ENCODE measurements at regions not wholly inside any gene's neighbourhood (a gene's known extent, or its start where the extent isn't known, plus 50 kb on each side); places are given as distances from the start of the nearest gene placed in this dataset.

DNA sequence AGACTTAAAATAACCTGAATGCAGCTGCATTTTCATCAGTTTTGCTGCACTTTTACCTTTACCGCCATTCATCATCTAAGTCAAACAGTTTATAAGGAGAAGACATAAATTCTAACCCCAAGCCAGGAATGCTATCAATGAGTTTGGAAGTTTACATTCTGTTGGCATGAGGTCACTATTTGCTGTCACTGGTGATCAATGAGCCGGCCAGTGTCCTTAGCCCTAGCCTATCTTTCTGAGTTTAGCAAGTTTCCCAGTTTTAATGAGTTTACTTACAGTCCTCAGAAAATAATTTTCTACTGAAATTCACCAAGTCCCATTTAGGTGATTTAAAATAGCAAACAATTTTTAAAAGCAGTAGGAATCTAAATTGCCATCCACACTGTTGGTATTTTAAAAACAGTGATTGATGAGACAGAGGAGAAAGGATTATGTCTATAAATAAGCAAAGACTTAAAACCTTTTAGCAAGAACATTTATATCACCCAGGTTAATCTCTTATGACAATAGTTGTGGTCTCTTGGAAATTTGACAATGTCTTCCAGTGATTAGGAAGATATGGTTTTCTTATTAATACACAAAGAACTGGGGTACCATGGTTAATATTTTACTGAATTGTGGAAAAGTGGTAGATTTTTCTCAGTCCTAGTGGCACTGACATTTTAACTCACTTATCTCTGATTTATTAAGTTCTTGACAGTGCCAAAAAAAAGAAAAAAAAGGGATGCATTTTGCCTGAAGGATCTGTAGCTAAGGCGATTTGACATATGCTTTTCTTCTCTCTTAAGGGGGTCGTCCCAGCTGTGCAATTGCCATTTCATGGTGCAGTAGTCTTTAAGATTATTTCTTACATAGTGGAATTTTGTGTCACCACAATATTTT, 443.4 kb upstream of the ANKRD30A start:
- DNase-seq = peak; percentile 1

DNA sequence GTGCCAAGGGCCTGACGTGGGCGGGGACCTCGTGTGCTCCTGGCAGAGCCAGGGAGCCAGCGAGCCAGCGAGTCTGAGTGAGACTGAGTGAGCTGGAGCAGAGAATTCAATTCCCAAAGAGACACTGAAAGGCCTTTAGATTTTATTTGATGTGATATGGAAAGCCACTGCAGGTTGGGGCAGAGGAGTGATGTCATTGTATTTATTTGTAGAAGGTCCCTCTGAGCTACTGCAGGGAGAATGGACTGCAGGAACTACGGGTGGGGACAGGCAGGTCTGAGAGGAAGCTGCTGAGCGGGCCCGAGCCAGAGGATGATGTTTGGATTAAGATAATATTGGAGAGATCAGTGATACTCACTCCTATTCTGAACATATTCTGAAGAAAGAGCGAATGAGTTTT, 445.8 kb upstream of the ANKRD30A start:
- DNase-seq = no peak

DNA sequence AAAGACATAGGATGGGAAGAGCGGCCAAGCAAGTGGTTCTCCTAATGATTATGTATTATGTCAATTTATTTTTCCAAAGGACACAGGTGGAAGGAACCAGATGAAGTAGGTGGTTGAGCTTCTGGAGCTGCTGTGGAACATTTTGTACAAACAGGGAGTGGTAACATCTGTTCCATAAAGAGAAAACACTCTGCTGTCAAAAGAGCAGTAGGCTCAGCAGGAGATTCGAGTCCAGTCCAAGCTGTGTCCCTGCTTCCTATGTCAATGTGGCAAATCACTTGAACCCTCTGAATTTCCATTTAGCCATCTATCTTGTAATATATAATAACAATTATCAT, 448.0 kb upstream of the ANKRD30A start:
- DNase-seq = no peak

DNA sequence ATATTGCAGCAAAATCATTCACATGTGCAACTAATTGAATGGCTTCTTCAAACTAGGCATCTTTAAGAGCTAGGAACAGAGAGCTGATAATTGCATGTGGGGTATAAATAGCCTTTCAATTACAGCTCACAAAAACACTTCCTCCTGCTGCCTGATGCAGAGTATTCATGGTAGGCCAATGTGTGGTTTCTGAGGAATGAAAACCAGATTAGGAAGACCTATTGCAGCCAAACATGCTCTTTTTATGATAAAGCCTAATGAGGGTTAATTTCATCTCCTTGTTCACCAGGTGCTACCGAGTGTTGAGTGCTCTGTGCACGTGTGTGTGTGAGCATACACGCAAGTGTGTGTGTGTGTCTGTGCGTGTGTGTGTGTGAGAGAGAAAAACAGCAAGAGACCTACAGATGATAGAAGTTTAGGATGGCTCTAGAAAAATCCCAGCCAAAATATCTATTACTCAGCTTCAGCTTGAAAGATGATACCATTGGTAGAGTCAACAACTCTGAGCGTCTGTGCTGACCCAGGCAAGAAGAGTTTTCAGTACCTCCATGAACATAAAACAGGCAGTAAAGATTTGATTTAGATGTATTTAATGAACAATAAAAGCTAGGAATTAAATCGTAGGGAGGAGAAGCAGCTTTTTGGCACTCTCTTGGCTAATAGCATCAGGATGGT, 448.5 kb upstream of the ANKRD30A start:
- DNase-seq = no peak

DNA sequence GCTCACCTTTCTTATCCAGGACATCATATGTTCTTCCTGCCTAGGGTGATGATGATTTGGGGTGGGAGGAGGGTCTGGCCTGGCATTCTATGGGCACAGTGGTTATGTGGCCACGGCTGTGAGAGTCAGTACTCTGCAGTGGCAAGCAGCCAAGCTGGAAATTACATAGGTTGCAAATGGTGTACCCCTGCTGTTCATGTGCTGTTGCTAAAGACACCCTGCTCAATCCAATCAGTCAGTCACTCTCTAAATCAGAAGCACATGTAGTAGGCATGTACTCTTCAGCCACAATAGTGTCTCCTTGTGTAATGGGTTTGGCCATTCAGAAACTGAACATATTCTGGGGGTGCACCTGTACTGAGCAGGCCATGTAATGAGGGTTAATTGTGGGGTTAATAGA, 449.1 kb upstream of the ANKRD30A start:
- DNase-seq = no peak

DNA sequence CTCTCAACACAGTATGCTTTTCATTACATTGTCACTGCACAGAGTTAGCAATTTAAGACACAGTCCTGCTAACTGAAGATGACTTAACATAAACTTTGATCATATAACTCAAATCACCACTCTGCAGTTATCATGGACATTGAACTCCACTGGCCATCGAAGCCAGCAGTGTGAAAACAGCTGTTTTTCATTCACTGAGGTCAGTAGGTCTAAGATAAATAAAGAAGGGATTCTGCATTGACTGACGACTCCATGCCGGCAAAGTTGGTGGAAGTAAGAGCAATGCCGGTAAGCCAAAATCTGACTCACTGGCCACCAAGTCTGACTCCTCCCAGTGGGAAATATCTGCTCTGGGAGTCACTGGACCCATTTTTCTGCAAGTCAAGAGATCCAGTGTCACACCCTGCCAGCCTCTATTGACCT, 449.9 kb upstream of the ANKRD30A start:
- DNase-seq = no peak

DNA sequence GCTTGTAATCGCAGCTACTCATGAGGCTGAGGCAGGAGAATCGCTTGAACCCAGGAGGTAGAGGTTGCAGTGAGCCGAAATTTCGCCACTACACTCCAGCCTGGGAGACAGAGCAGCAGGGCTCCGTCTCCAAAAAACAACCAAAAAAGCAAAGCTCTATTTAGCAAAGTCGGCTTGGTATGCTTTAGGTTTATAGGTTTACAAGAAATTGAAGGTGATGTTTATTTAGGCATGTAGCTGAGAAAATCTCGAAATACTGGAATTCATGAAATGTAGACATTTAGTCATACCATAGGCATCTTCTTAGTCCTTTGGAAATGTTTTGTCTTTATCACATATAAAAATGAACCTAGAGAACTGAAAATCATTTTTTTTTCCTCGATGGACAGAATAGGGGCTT, 453.8 kb upstream of the ANKRD30A start:
- no peak for DNase-seq

DNA sequence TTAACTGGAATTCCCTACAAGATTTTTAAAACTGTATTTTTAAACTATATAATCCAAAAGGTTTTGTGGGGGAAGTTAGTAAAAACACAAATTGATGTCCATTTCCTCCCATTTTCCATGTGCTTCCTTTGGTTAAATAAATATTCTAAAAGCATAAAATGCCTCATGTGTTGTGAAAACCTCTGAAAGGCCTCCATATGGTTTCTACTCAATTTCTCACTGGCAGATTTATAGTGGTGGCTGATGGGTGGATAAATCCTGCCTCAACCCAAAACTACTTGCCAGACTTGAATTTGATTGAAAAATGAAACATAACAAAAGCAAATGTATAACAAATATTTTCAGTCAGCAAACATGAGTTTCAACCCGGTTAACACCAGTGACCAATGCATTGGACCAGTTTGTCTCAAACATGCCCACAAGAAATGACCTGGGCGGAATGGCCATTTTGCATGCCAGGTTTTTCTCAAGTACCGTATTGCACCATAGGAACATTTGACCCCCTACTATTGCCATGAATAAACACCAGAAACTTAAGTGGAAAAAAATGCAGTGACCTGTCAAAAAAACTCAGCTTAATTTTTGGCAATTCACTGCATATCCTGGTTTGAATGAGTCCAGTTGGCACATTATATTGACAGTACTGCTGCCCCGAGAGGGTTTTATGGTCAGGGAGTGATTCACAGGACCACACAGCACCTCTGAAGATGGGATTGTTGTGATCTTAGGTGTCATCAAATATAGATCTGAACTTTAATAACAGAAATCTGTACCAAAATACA, 454.6 kb upstream of the ANKRD30A start:
- DNase-seq = no peak

DNA sequence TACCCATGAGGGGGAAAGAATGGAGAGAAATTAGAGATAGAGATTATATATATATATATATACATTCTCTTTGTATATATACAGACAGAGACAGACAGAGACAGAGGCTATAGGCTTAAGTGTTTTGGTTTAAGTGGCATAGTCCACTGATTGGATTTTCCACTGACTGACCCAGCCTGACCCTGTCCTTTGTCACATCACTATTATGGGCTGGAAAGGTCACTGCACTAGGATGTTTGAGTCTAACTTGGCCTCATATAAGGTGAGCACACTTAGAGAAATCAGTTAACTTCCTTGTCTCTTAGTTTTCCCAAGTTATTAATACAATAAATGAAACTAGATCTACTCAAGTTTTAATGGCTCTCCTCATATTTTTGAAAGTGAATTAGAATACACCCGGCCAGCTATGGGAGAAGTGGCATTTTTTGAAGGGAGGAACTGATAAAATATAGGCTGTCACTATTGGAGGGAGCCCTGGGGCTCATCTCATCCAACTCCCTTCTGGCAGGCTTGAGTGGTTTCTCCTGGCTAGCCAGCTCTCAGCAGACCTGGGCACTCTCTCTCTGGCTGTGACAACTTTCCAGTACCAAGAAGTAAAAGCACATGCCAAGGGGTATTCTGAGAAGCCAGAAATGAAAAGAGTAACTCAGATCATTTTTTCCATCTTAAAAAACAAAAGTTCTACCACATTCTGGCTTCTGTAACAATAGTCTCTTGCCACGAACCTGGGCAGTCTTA, 455.6 kb upstream of the ANKRD30A start:
- no peak for DNase-seq

DNA sequence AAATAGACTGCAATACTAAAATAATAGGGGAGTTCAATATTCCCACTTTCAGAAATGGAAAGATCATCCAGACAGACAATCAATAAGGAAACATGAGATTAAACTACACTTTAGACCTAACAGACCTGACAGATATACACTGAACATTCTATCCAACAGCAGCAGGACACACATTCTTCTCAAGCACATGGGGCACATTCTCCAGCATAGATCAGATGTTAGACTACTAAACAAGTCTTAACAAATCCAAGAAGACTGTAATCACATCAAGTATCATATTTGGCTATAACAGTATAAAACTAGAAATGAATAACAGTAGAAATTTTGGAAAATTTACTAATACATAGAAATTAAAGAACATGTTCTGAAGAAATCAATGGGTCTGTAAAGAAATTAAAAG, 458.9 kb upstream of the ANKRD30A start:
- DNase-seq = no peak

DNA sequence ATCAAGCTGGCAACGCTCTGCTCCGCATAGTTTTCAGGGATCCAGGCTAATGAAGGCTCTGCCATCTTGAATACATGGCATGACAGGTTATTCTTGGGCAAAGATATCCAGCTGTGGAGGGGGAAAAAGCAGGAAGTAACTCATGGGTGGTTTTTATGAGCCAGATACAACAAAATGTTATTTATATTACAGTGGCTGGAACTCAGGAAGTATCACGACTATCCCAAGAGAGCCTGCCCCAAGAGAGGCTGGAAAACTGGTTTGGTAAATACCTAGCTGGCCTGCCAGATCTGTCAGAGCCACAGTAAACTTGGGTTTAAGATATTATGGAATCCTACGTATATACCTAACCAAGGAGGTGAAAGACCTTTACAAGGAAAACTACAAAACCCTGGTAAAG, 462.8 kb upstream of the ANKRD30A start:
- no peak for DNase-seq

DNA sequence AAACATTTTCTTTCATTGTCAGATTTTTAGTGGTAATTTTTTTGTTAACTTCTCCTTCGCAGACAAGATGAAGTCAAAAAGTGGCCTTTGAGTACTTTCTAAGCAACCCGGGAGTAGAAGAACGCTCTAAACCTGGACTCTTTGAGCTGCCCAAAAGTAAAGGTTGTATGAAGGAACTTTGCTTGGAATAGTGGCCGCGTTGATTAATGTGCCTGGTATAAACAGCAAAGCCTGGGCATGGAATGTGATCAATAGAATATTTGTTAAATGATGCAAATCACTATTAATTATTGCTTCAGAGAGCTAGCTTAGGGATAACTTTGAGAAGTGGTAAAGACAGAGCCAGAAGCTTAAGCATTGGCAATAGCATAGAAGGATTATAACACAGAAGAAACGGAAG, 475.1 kb upstream of the ANKRD30A start:
- DNase-seq = no peak

DNA sequence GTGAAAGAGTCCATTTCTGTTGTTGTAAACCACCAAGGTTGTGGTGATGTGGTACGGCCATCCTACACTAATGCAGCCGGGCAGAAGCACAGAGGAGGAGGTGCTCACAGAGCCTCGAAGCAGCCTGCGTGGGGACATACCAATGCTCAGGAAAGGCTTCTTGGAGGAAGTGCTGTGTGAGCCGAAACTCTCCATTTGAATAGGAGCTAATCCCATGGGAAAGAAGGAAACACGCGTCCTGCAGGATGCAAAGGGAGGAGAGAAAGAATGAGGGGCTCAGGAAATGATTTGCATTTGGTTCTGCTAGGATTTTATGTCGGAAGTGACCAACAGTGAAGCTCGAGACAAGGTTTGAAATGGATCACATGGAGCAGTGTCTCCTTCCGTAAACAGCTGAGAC, 477.9 kb upstream of the ANKRD30A start:
- no peak for DNase-seq

DNA sequence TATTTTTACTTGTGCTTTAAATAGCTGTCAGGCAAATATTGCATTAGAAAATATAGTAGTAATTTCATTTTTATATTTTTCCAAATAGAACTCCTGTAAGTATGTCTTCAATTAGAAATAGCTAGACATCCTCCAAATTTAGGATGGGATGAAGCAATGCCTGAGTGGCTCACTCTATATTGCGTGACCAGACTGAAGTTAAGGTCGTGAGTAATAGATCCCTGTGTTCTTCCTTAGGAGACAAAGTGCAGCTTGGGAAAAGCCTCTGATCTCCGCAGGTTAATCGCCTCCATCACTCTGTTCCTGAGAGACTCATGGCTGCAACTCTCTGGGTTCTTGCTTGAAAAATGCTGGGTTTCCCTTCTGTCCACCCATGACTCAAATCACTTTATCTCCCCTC, 484.8 kb upstream of the ANKRD30A start:
- DNase-seq = no peak

DNA sequence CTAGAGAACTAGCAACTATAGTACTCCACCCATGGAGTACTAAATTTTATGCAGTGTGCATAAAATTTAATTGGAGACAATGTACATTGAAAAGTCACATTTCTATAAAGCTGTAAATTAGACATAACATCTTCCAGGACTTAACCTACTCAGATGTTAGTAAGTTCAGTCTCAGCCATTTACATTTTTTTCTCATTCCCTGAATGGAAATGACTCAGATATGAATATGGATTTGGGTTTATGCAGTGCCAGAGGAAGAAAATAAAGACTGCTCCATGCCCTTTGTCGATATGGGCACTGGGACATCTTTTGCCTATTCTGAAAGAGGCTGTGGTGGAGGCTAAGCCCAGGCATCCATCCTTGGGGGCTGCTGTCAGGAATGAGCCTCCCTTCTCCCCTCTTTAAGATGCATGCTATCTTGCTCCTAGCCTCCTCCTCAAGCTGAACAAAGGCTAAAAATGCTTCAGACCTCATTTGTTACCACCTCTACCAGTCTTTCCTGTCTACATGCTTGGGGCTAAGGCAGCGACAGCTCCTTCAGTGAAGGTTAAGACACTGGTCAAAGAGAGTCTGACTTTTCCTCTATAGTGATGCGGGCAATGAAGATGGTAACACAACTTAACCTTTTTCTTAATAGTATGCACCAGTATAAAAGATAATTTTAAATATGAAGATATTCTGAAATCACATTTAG, 486.8 kb upstream of the ANKRD30A start:
- DNase-seq = no peak

DNA sequence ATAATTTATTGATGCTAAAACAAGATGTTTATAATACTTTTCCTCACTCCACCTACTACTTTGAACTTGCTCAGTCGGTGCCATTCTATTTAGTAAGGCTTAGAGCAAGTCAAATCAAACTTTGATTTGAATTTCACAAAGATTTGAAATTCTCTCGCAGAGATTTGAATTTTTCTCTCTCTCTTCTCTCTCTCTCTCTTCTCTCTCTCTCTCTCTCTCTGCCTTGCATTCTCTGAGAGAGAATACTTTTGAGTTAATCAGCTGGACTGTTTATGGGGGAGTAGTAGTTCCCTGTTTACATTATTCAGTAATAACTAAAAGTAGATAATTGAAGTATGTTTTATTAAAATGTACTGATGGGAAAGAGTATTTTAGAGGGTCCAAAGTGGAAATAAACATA, 488.5 kb upstream of the ANKRD30A start:
- no peak for DNase-seq

DNA sequence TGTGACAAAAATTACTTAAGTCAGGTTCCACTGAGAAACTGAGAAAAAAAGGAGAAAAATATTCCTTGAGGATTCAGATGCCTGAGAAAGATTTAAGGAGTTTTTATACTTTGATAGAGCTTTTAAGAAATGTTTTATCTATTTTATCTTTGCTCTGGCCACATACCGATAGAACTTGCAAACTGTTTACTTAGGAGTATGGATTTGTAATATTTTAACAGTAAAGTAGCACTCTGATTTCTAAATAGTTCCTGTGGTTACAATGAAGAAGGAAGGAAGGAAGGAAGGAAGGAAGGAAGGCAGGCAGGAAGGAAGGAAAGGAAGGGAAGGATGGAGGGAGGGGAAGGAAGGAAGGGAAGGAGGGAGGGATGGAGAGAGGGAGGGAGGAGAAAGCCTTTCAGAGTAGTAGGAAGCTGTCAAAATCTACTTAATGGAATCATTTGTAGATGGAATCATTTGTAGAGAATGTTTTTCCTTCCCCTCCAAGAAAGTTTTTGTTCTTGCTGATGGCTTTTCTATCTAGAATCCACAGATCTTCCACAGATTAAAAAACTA, 489.0 kb upstream of the ANKRD30A start:
- no peak for DNase-seq

DNA sequence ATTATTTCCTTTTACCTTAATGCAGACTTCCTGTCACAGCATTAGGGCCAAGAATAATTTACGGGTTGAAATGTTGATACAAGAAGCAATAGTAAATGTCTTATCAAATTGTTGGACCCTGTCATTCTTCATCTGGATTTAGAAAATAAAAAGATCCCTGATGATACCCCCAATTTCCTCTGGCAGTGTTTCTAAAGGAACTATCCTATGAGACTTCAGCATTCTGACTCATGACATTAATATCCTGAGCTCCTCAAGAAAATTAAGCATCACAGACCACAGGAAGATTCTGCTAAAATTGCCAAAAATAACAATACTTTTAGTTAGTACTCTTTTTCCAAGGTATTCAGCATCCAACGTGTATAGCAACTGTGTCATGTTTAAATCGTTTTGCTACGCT, 490.5 kb upstream of the ANKRD30A start:
- peak; percentile 39 for DNase-seq

DNA sequence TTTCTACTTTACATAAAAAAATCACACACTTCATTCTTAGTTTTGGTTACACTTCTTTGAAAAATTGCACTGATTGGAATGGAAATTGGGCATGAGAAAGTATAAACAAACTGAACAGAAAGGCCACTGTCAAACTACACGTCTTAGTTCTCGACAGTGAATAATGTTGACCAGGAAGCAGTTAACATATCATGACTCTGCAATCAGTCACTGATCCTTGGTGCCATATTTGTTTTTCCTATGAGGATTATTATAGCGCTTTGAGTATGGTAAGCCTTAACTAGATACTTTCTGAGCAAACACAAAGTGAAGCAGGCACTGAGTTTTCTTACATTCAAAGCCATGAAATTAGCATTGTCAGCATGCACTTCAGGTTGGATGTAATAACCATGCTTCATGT, 495.1 kb upstream of the ANKRD30A start:
- no peak for DNase-seq

DNA sequence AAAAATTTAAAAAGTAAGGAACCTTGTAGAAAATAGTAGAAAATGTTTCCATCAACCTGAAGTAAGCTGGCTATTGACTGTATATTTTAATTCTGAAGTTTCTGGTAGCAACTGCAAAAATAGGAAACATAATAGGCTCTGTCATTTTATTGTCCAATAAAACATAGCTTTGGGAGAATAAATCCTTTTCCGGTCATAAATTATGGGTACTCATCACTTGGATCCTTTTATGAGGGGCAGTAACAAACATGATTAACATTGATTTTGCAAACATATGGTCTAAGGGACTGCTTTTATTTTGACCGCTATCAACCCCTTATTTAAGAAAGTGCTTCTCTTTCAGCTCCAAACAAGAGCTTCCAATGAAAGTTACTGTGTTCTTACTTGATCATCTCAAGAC, 495.9 kb upstream of the ANKRD30A start:
- DNase-seq = no peak

DNA sequence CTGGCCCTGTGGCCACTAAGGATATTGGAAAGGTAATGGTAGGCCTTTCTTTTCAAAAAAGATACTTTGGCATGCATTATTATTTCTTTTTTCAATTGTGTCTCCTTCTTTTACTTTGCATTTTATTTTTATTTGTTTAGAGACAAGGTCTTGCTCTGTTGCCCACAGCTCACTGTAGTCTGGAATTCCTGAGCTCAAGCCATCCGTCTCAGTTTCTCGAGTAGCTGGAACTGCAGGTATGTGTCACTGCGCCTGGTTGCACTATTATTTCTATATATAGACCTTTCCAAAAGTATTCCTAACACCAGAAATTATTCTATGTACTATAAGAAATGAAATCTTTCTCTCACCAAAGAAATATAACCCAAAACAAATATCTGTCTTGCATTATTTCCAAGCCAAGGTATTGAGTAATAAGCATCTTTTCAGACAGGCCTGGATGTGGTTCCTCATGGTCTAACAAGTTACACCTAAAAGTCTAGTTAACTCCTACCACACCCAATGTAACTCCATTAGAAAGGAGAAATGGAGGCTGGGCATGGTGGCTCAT, 500.8 kb upstream of the ANKRD30A start:
- peak; percentile 73 for DNase-seq

DNA sequence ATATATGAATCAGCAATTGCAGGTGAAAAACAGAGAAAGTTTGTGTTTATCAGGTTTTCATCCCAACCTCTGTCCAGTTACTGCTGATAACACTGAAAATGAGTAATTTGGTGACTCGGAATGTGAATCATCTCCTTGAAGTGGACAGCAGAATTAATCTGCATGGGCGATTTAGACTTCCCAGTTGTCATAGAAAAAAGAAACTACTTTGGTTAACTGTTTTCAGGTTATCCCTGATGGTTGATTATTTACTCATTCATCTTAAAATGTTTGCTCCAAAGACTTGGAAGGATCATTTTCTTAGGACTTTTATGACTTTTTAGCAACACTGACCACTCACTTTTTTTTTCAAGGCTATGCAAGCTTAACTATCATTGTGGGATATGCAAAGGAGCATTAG, 504.1 kb upstream of the ANKRD30A start:
- DNase-seq = peak; percentile 82

Data from kidney glomerular epithelial cell (primary cell).